ENCODE measurements at regions not wholly inside any gene's neighbourhood (a gene's known extent, or its start where the extent isn't known, plus 50 kb on each side); places are given as distances from the start of the nearest gene placed in this dataset.

DNA sequence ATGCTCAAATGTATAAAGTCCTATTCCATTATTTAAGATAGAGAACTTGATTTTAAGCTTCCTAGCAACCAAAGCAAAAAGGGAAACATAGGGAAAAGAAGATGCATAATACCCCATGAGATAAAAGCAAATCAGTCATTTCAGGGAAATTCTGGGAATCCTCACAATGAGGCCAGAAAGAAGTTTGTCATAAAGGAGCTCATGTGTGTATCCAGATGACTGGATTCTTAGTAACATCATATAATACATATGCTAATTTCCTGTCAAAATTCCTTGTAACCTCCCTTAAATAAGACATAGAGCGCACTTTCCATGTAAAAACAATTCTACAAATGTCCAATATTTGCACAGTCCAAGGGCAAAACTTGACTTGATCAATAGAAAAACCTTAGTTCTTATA lies 411.0 kb upstream of the WWC1 start:
- no peak overlapping the region for H3K27ac Mint-ChIP-seq
- no peak for DNase-seq (ENCODE audit: low spot score)
- H3K4me1 Mint-ChIP-seq, result peaks cover 4% of the 10 kb centered on the region
- ATAC-seq, result no peak
- H3K27me3 Mint-ChIP-seq (ENCODE audit: low read depth), result no peaks in the 10 kb centered on the region
- TF ChIP-seq CBFB (CRISPR knock-in tag; IDR thresholded peaks at IDR 0.05; ENCODE audit: low read depth), result no peak
- no peak for TF ChIP-seq GABPB1 (CRISPR knock-in tag; IDR thresholded peaks at IDR 0.05)
- TF ChIP-seq TEAD4 (CRISPR knock-in tag; IDR thresholded peaks at IDR 0.05), result no peak
- TF ChIP-seq OVOL2 (CRISPR knock-in tag; IDR thresholded peaks at IDR 0.05; ENCODE audit: borderline replicate concordance), result no peak
- TF ChIP-seq NFATC4 (CRISPR knock-in tag; IDR thresholded peaks at IDR 0.05), result no peak
- TF ChIP-seq, protein P1, sequence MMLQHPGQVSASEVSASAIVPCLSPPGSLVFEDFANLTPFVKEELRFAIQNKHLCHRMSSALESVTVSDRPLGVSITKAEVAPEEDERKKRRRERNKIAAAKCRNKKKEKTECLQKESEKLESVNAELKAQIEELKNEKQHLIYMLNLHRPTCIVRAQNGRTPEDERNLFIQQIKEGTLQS (CRISPR knock-in tag; conservative IDR thresholded peaks at IDR 0.05), result no peak
- TF ChIP-seq MYBL2 (CRISPR knock-in tag; IDR thresholded peaks at IDR 0.05), result no peak
- TF ChIP-seq, protein P2, sequence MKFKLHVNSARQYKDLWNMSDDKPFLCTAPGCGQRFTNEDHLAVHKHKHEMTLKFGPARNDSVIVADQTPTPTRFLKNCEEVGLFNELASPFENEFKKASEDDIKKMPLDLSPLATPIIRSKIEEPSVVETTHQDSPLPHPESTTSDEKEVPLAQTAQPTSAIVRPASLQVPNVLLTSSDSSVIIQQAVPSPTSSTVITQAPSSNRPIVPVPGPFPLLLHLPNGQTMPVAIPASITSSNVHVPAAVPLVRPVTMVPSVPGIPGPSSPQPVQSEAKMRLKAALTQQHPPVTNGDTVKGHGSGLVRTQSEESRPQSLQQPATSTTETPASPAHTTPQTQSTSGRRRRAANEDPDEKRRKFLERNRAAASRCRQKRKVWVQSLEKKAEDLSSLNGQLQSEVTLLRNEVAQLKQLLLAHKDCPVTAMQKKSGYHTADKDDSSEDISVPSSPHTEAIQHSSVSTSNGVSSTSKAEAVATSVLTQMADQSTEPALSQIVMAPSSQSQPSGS (CRISPR knock-in tag; IDR thresholded peaks at IDR 0.05; ENCODE audit: borderline replicate concordance, low read depth), result no peak
- TF ChIP-seq SOX15 (CRISPR knock-in tag; IDR thresholded peaks at IDR 0.05), result no peak
- TF ChIP-seq ZNF512 (CRISPR knock-in tag; IDR thresholded peaks at IDR 0.05; ENCODE audit: borderline replicate concordance), result no peak
- TF ChIP-seq ZNF232 (CRISPR knock-in tag; IDR thresholded peaks at IDR 0.05), result no peak
- TF ChIP-seq NFE2L1 (CRISPR knock-in tag; IDR thresholded peaks at IDR 0.05), result no peak
- TF ChIP-seq, protein P3, sequence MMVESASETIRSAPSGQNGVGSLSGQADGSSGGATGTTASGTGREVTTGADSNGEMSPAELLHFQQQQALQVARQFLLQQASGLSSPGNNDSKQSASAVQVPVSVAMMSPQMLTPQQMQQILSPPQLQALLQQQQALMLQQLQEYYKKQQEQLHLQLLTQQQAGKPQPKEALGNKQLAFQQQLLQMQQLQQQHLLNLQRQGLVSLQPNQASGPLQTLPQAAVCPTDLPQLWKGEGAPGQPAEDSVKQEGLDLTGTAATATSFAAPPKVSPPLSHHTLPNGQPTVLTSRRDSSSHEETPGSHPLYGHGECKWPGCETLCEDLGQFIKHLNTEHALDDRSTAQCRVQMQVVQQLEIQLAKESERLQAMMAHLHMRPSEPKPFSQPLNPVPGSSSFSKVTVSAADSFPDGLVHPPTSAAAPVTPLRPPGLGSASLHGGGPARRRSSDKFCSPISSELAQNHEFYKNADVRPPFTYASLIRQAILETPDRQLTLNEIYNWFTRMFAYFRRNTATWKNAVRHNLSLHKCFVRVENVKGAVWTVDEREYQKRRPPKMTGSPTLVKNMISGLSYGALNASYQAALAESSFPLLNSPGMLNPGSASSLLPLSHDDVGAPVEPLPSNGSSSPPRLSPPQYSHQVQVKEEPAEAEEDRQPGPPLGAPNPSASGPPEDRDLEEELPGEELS (CRISPR knock-in tag; IDR thresholded peaks at IDR 0.05), result no peak
- peaks cover 23% of the 10 kb centered on the region for H3K9me3 Mint-ChIP-seq
- 0 out of 2 replicates have a peak, but pooled peaks cover 4% of the 10 kb centered on the region for H3K36me3 Mint-ChIP-seq
- CTCF ChIA-PET, result no interaction called here
- POLR2A ChIA-PET, result no interaction called here
- H3K4me3 Mint-ChIP-seq, result no peak overlapping the region

DNA sequence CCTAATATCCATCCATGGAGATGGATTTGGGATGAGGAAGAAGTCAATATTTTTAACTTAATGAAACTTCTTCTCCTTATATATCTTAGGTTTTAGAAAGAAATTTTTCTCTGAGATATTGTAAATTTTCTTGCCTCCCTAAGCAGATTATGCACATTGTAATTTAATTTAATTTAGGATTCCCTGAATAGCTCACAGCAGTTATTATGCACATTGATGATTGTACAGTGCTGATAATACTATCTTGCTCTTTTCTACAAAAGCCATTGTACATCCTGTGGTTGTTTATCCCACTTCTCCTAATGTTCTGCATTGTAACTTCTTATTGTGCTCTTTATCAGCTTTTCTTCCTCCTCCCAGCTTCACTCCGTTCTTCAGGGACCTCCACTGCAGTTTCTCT lies 410.4 kb upstream of the WWC1 start:
- ChIA-PET CTCF (no interaction called here), POLR2A (no interaction called here)
- Mint-ChIP-seq H3K36me3 (0 out of 2 replicates have a peak, but pooled peaks cover 4% of the 10 kb centered on the region), H3K27me3 (ENCODE audit: low read depth) (no peaks in the 10 kb centered on the region), H3K9me3 (peaks cover 22% of the 10 kb centered on the region), H3K27ac (no peak overlapping the region), H3K4me1 (peaks cover 5% of the 10 kb centered on the region), H3K4me3 (no peak overlapping the region)
- DNase-seq (ENCODE audit: low spot score) (no peak), ATAC-seq (no peak)
- TF ChIP-seq ZNF138 (CRISPR knock-in tag; conservative IDR thresholded peaks at IDR 0.05) (no peak), EMX1 (CRISPR knock-in tag; IDR thresholded peaks at IDR 0.05) (no peak), E2F5 (CRISPR knock-in tag; IDR thresholded peaks at IDR 0.05) (no peak), ZBTB21 (CRISPR knock-in tag; IDR thresholded peaks at IDR 0.05; ENCODE audit: borderline replicate concordance) (no peak), HMGXB4 (CRISPR knock-in tag; IDR thresholded peaks at IDR 0.05) (no peak), FOXP1 (CRISPR knock-in tag; IDR thresholded peaks at IDR 0.05; ENCODE audit: borderline replicate concordance) (no peak), NFYB (CRISPR knock-in tag; conservative IDR thresholded peaks at IDR 0.05; ENCODE audit: low read depth) (no peak)
